RWPE1 (cell line): ENCODE measurements at regions not wholly inside any gene's neighbourhood (a gene's known extent, or its start where the extent isn't known, plus 50 kb on each side); places are given as distances from the start of the nearest gene placed in this dataset.
A peak's percentile ranks its signal among the peaks of the same experiment; 100 is the strongest.

ENCODE experiments used
- CTCF ChIA-PET: fragments of 350-600 bp; sonication (Branson Sonifier 250); formaldehyde crosslinking; extraction: SDS; loops from one replicate; lab custom pipeline; 2021; lab: Yijun Ruan, JAX
- POLR2A ChIA-PET: fragments of 400-600 bp; formaldehyde crosslinking; extraction: SDS; loops from one replicate; lab custom pipeline; 2020; ENCODE audit warnings: antibody characterized with exemption; ENCODE audit not compliant: low non-redundant PET; lab: Yijun Ruan, JAX
- DNase-seq: peaks from one replicate; pipeline ENCODE4 v3.0.0; 2012; ENCODE audit warnings: low spot score
- H3K27ac ChIP-seq: fragments of 450-650 bp; 2 replicates; pipeline ENCODE4 v1.5.1; 2017
- CTCF ChIP-seq: fragments of 450-650 bp; conservative IDR thresholded peaks from 2 replicates; pipeline ENCODE4 v1.5.1; 2017; ENCODE audit warnings: low read depth, mild to moderate bottlenecking

- no peak for TF ChIP-seq CTCF
- no peak for DNase-seq
- ChIA-PET CTCF (no interaction called here), POLR2A (no interaction called here)
- peak overlapping the region; percentile 77; the same call in 1 of the 2 replicates for H3K27ac ChIP-seq
These were observed 173.4 kb upstream of the KLF14 start for GRCh38 chr7:130907439-130907838.

- ChIA-PET CTCF (no interaction called here), POLR2A (no interaction called here)
- TF ChIP-seq CTCF, result no peak
- DNase-seq, result no peak
- peak overlapping the region; percentile 86 for H3K27ac ChIP-seq
These were observed 174.5 kb upstream of the KLF14 start for GRCh38 chr7:130908345-130909160.

GRCh38 chr7:130909161-130909836 lies 175.3 kb upstream of the KLF14 start:
- ChIA-PET CTCF (interaction anchor here (0.7 to 1.0 kb wide), 2 partner anchors 12 to 95 kb away, joined by 3 to 4 read pairs; no protein-coding TSS in a partner anchor), POLR2A (no interaction called here)
- TF ChIP-seq CTCF, result no peak
- no peak for DNase-seq
- H3K27ac ChIP-seq, result peak overlapping the region; percentile 86

GRCh38 chr7:130909881-130910672 lies 176.1 kb upstream of the KLF14 start:
- DNase-seq, result no peak
- ChIA-PET CTCF (interaction anchor here (0.7 to 1.5 kb wide), 2 partner anchors 13 to 96 kb away, joined by 3 to 4 read pairs (median 4); no protein-coding TSS in a partner anchor), POLR2A (no interaction called here)
- H3K27ac ChIP-seq, result peak overlapping the region; percentile 86
- TF ChIP-seq CTCF, result no peak

- TF ChIP-seq CTCF, result no peak
- POLR2A ChIA-PET, result no interaction called here
- H3K27ac ChIP-seq, result peak overlapping the region; percentile 86
- no peak for DNase-seq
- CTCF ChIA-PET, result interaction anchor here (1.5 kb wide), 1 partner anchor 14 kb away, joined by 4 read pairs; no protein-coding TSS in a partner anchor
These were observed 177.2 kb upstream of the KLF14 start for GRCh38 chr7:130910949-130911944.
